ENCODE measurements at regions not wholly inside any gene's neighbourhood (a gene's known extent, or its start where the extent isn't known, plus 50 kb on each side); places are given as distances from the start of the nearest gene placed in this dataset.

GRCh38 chr15:93454788-93455187 is 365.8 kb upstream of the RGMA start:
- DNase-seq (ENCODE audit: low read depth) = no peak
- TF ChIP-seq CTCF (conservative IDR thresholded peaks at IDR 0.05; ENCODE audit: low read length) = no peak
- no peak overlapping the region for H3K4me3 ChIP-seq (ENCODE audit: low read length)

GRCh38 chr15:93452537-93453211 is 363.7 kb upstream of the RGMA start:
- no peak for DNase-seq (ENCODE audit: low read depth)
- TF ChIP-seq CTCF (conservative IDR thresholded peaks at IDR 0.05; ENCODE audit: low read length) = no peak
- H3K4me3 ChIP-seq (ENCODE audit: low read length) = no peak overlapping the region

- TF ChIP-seq CTCF (conservative IDR thresholded peaks at IDR 0.05; ENCODE audit: low read length) = no peak
- DNase-seq (ENCODE audit: low read depth) = no peak
Measured at GRCh38 chr15:93451822-93452221, 362.8 kb upstream of the RGMA start.

GRCh38 chr15:93451265-93451664 is 362.3 kb upstream of the RGMA start:
- no peak for DNase-seq (ENCODE audit: low read depth)
- no peak for TF ChIP-seq CTCF (conservative IDR thresholded peaks at IDR 0.05; ENCODE audit: low read length)

More at GRCh38 chr15:93451822-93452221, 362.8 kb upstream of the RGMA start:
- no peak overlapping the region for H3K4me3 ChIP-seq (ENCODE audit: low read length)

GRCh38 chr15:93449798-93450197 is 360.8 kb upstream of the RGMA start:
- H3K4me3 ChIP-seq (ENCODE audit: low read length) = no peak overlapping the region
- no peak for TF ChIP-seq CTCF (conservative IDR thresholded peaks at IDR 0.05; ENCODE audit: low read length)
- no peak for DNase-seq (ENCODE audit: low read depth)

More at GRCh38 chr15:93451265-93451664, 362.3 kb upstream of the RGMA start:
- H3K4me3 ChIP-seq (ENCODE audit: low read length) = no peak overlapping the region

GRCh38 chr15:93438310-93438709 is 349.3 kb upstream of the RGMA start:
- DNase-seq (ENCODE audit: low read depth) = no peak
- no peak for TF ChIP-seq CTCF (conservative IDR thresholded peaks at IDR 0.05; ENCODE audit: low read length)
- no peak overlapping the region for H3K4me3 ChIP-seq (ENCODE audit: low read length)

- no peak for DNase-seq (ENCODE audit: low read depth)
- no peak for TF ChIP-seq CTCF (conservative IDR thresholded peaks at IDR 0.05; ENCODE audit: low read length)
- H3K4me3 ChIP-seq (ENCODE audit: low read length) = no peak overlapping the region
Measured at GRCh38 chr15:93432474-93432873, 343.5 kb upstream of the RGMA start.
